ENCODE measurements at regions not wholly inside any gene's neighbourhood (a gene's known extent, or its start where the extent isn't known, plus 50 kb on each side); places are given as distances from the start of the nearest gene placed in this dataset.

- ChIA-PET POLR2A (no interaction called here), CTCF (no interaction called here)
- Histone ChIP-seq H3K27ac (ENCODE audit: extremely low read depth, low read depth, low read length) (no peak overlapping the region), H3K4me3 (ENCODE audit: low read depth, low read length) (no peak overlapping the region), H3K9me3 (ENCODE audit: control insufficient read depth, insufficient read depth, low read depth, low read length) (no peaks in the 10 kb centered on the region), H3K4me1 (ENCODE audit: control insufficient read depth, insufficient read depth, low read length) (no peaks in the 10 kb centered on the region), H3K36me3 (ENCODE audit: control insufficient read depth in 2 of 2, insufficient read depth in 1 of 2, low read length in 2 of 2) (no peaks in the 10 kb centered on the region)
- no peak for TF ChIP-seq ZNF629 (tag by site-specific recombination; IDR thresholded peaks at IDR 0.05)
- TF ChIP-seq ZNF155 (tag by site-specific recombination; IDR thresholded peaks at IDR 0.05): no peak
- TF ChIP-seq SP3 (tag by site-specific recombination; IDR thresholded peaks at IDR 0.05): no peak
- TF ChIP-seq ZNF354C (tag by site-specific recombination; IDR thresholded peaks at IDR 0.05; ENCODE audit: borderline replicate concordance, low read depth): no peak
- TF ChIP-seq ZNF274 (IDR thresholded peaks at IDR 0.05; ENCODE audit: low read length): no peak
- TF ChIP-seq ZNF274 (tag by site-specific recombination; IDR thresholded peaks at IDR 0.05; ENCODE audit: borderline replicate concordance): no peak
- no peak for TF ChIP-seq ZNF148 (tag by site-specific recombination; IDR thresholded peaks at IDR 0.05; ENCODE audit: borderline replicate concordance)
- TF ChIP-seq ZNF394 (tag by site-specific recombination; IDR thresholded peaks at IDR 0.05; ENCODE audit: borderline replicate concordance): no peak
- TF ChIP-seq ZNF600 (tag by site-specific recombination; IDR thresholded peaks at IDR 0.05): no peak
- no peak for TF ChIP-seq ZFHX2 (tag by site-specific recombination; conservative IDR thresholded peaks at IDR 0.05)
- TF ChIP-seq SP2 (tag by site-specific recombination; IDR thresholded peaks at IDR 0.05): no peak
Observed at GRCh38 chr18:30860741-30861140, 181.8 kb downstream of the DSC3 start.

- Histone ChIP-seq H3K27ac (ENCODE audit: extremely low read depth, low read depth, low read length) (no peak overlapping the region), H3K36me3 (ENCODE audit: control insufficient read depth in 2 of 2, insufficient read depth in 1 of 2, low read length in 2 of 2) (no peaks in the 10 kb centered on the region), H3K9me3 (ENCODE audit: control insufficient read depth, insufficient read depth, low read depth, low read length) (no peaks in the 10 kb centered on the region), H3K4me1 (ENCODE audit: control insufficient read depth, insufficient read depth, low read length) (no peaks in the 10 kb centered on the region), H3K4me3 (ENCODE audit: low read depth, low read length) (no peak overlapping the region)
- POLR2A ChIA-PET: no interaction called here
- CTCF ChIA-PET: interaction anchor here (0.8 kb wide), 1 partner anchor 27 kb away, joined by 3 read pairs; no protein-coding TSS in a partner anchor
- TF ChIP-seq ZNF654 (tag by site-specific recombination; IDR thresholded peaks at IDR 0.05; ENCODE audit: low read depth) (no peak), PATZ1 (tag by site-specific recombination; IDR thresholded peaks at IDR 0.05) (no peak), ZBTB10 (tag by site-specific recombination; IDR thresholded peaks at IDR 0.05) (no peak), ZNF175 (tag by site-specific recombination; IDR thresholded peaks at IDR 0.05) (no peak), ZFP41 (tag by site-specific recombination; IDR thresholded peaks at IDR 0.05; ENCODE audit: borderline replicate concordance) (no peak), ZNF174 (tag by site-specific recombination; IDR thresholded peaks at IDR 0.05) (no peak), ZNF16 (tag by site-specific recombination; IDR thresholded peaks at IDR 0.05; ENCODE audit: low read depth) (no peak), ZNF112 (tag by site-specific recombination; IDR thresholded peaks at IDR 0.05) (no peak), CTCF (tag by site-specific recombination; IDR thresholded peaks at IDR 0.05) (no peak), YY2 (tag by site-specific recombination; IDR thresholded peaks at IDR 0.05) (no peak), ZNF792 (tag by site-specific recombination; IDR thresholded peaks at IDR 0.05) (no peak), ZNF76 (tag by site-specific recombination; IDR thresholded peaks at IDR 0.05; ENCODE audit: borderline replicate concordance, low read depth) (no peak), YY1 (tag by site-specific recombination; IDR thresholded peaks at IDR 0.05) (no peak), INSM2 (tag by site-specific recombination; IDR thresholded peaks at IDR 0.05) (no peak), ZNF239 (tag by site-specific recombination; IDR thresholded peaks at IDR 0.05) (no peak)
Observed at GRCh38 chr18:30859036-30859435, 183.5 kb downstream of the DSC3 start.
